Gastrocnemius medialis (tissue), 4 donors: ENCODE measurements at regions not wholly inside any gene's neighbourhood (a gene's known extent, or its start where the extent isn't known, plus 50 kb on each side); places are given as distances from the start of the nearest gene placed in this dataset.

Experiments used
- ATAC-seq, 2 donors: fragments of 150-250 bp; one replicate each; pipeline ENCODE4 v1.9.1; 2016
- DNase-seq, 2 donors: peaks; one replicate each; pipeline ENCODE4 v3.0.0-alpha.2; 2019
- H3K27ac ChIP-seq, 4 donors: fragments of 200-600 bp; sonication (generic); 1 replicate in 1 of 4; 2 replicates in 3 of 4; pipeline ENCODE4 v1.5.1; 2016 to 2018; ENCODE audit warnings: mild to moderate bottlenecking in 2 of 4, moderate library complexity in 1 of 4
- H3K27me3 ChIP-seq, 3 donors: fragments of 200-600 bp; sonication (generic) in 2 of 3; 1 replicate in 1 of 3; 2 replicates in 2 of 3; pipeline versions ENCODE4 v1.5.1 to v1.6.0; 2016 to 2019; ENCODE audit warnings: mild to moderate bottlenecking in 1 of 3, moderate library complexity in 1 of 3
- H3K36me3 ChIP-seq, 2 donors: fragments of 200-600 bp; sonication (generic) in 1 of 2; one replicate each; pipeline ENCODE4 v1.5.1; 2017 to 2018
- H3K4me1 ChIP-seq, 2 donors: fragments of 200-600 bp; sonication (generic) in 1 of 2; one replicate each; pipeline ENCODE4 v1.5.1; 2016 to 2017; ENCODE audit warnings: mild to moderate bottlenecking in 2 of 2
- H3K4me3 ChIP-seq, 4 donors: fragments of 200-600 bp; sonication (generic) in 3 of 4; 1 replicate in 1 of 4; 2 replicates in 3 of 4; pipeline ENCODE4 v1.5.1; 2016 to 2019; ENCODE audit warnings: mild to moderate bottlenecking in 2 of 4
- H3K9me3 ChIP-seq, 3 donors: fragments of 200-600 bp; sonication (generic) in 2 of 3; 1 replicate in 1 of 3; 2 replicates in 2 of 3; pipeline ENCODE4 v1.5.1; 2016 to 2019
- POLR2A ChIP-seq, 2 donors: fragments of 450-650 bp; IDR thresholded peaks; one replicate each; pipeline ENCODE4 v1.6.1; 2017; ENCODE audit warnings: antibody characterized with exemption in 2 of 2, mild to moderate bottlenecking in 2 of 2, moderate library complexity in 2 of 2
- in situ Hi-C, 4 donors: fragments of 200-750 bp; cut with MboI; loops; one replicate each; pipeline versions ENCODE4 v1.15.0 to v1.8.0; 2017; ENCODE audit warnings: low sequenced_read_pairs in 4 of 4
- intact Hi-C: fragments of 100-400 bp; cut with DNase I; formaldehyde crosslinking; loops from one replicate; pipeline ENCODE4 v1.15.1; 2023; ENCODE audit warnings: low total_unique reads
- TF ChIP-seq, protein P1 (sequence below), 5 experiments: fragments of 450-650 bp in 3 of 5; fragments of 200-600 bp in 2 of 5; sonication (generic) in 2 of 5; IDR thresholded peaks in 4 of 5; conservative IDR thresholded peaks in 1 of 5; 1 replicate in 4 of 5; 2 replicates in 1 of 5; pipeline ENCODE4 v1.5.1; 2016 to 2019; ENCODE audit warnings: antibody characterized with exemption in 5 of 5, mild to moderate bottlenecking in 3 of 5, moderate library complexity in 3 of 5

DNA sequence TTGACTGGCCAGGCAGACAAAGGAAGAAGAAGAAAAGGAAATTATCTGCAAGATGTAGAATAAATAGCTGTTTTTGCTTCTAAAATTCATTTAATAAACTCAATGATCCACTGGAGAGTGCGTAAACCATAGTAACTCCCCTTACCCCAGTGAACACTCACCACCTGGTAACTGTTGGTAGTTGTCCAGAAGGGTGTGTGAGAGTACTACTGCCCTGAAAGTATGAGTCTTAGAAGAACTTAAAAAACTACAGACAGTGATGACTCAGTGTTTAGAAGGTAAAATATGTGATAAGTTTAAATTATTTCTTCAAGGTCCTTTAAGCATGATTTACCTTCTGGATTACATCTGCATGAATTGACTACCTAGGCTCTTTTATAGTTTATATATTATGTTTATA, 53.0 kb upstream of the SEMA3A start:
- Histone ChIP-seq H3K36me3 (no peaks in the 10 kb centered on the region), H3K9me3 (no peaks in the 10 kb centered on the region), H3K4me3 (no peak overlapping the region), H3K27me3 (no peaks in the 10 kb centered on the region), H3K27ac (no peak overlapping the region), H3K4me1 (no peaks in the 10 kb centered on the region)
- intact Hi-C loops (no loop called here), in situ Hi-C loops (no loop called here)
- DNase-seq (no peak), ATAC-seq (no peak)
- TF ChIP-seq, protein P1, sequence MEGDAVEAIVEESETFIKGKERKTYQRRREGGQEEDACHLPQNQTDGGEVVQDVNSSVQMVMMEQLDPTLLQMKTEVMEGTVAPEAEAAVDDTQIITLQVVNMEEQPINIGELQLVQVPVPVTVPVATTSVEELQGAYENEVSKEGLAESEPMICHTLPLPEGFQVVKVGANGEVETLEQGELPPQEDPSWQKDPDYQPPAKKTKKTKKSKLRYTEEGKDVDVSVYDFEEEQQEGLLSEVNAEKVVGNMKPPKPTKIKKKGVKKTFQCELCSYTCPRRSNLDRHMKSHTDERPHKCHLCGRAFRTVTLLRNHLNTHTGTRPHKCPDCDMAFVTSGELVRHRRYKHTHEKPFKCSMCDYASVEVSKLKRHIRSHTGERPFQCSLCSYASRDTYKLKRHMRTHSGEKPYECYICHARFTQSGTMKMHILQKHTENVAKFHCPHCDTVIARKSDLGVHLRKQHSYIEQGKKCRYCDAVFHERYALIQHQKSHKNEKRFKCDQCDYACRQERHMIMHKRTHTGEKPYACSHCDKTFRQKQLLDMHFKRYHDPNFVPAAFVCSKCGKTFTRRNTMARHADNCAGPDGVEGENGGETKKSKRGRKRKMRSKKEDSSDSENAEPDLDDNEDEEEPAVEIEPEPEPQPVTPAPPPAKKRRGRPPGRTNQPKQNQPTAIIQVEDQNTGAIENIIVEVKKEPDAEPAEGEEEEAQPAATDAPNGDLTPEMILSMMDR (IDR thresholded peaks at IDR 0.05 in 4 of 5, conservative IDR thresholded peaks at IDR 0.05 in 1 of 5) = no peak
- no peak for TF ChIP-seq POLR2A (IDR thresholded peaks at IDR 0.05)

DNA sequence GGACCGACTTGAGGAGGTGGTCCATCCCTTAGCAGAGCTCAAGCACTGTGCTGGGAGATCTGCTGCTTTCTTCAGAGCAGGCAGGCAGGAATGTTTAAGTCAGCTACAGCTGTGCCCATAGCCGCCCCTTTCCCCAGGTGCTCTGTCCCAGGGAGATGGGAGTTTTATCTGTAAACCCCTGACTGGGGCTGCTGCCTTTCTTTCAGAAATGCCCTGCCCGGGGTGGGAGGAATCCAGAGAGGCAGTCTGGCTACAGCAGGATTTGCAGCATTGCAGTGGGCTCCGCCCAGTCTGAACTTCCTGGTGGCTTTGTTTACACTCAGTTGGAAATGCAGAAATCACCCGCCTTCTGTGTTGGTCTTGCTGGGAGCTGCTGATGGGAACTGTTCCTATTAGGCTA, 51.2 kb upstream of the SEMA3A start:
- ATAC-seq (no peak), DNase-seq (no peak)
- intact Hi-C loops = no loop called here
- in situ Hi-C loops = no loop called here
- no peak for TF ChIP-seq POLR2A (IDR thresholded peaks at IDR 0.05)
- TF ChIP-seq, protein P1 (IDR thresholded peaks at IDR 0.05 in 4 of 5, conservative IDR thresholded peaks at IDR 0.05 in 1 of 5) = no peak
- Histone ChIP-seq H3K27ac (no peak overlapping the region), H3K9me3 (no peaks in the 10 kb centered on the region), H3K36me3 (no peaks in the 10 kb centered on the region), H3K4me3 (no peak overlapping the region), H3K27me3 (no peaks in the 10 kb centered on the region), H3K4me1 (no peaks in the 10 kb centered on the region)
